Nephron (organoid): ENCODE measurements at regions not wholly inside any gene's neighbourhood (a gene's known extent, or its start where the extent isn't known, plus 50 kb on each side); places are given as distances from the start of the nearest gene placed in this dataset.

Source experiments
- H3K27ac Mint-ChIP-seq, 3 experiments: 2 replicates each; pipeline ENCODE4 v1.8.0; 2020; ENCODE audit warnings: mixed read lengths in 3 of 3, mild to moderate bottlenecking in 2 of 3, moderate library complexity in 1 of 3
- H3K27me3 Mint-ChIP-seq: 2 replicates; pipeline ENCODE4 v1.8.0; 2021; ENCODE audit warnings: low read depth, mild to moderate bottlenecking, moderate library complexity, mixed read lengths
- H3K36me3 Mint-ChIP-seq: 2 replicates; pipeline ENCODE4 v1.8.0; 2020; ENCODE audit warnings: low read depth, mixed read lengths
- H3K4me1 Mint-ChIP-seq: 2 replicates; pipeline ENCODE4 v1.8.0; 2020; ENCODE audit warnings: mixed read lengths
- H3K4me3 Mint-ChIP-seq, 3 experiments: 2 replicates each; pipeline ENCODE4 v1.8.0; 2020; ENCODE audit warnings: mild to moderate bottlenecking in 3 of 3, mixed read lengths in 3 of 3, moderate library complexity in 2 of 3
- H3K9me3 Mint-ChIP-seq: 2 replicates; pipeline ENCODE4 v1.8.0; 2020; ENCODE audit warnings: mixed read lengths
- CTCF ChIP-seq, 3 experiments: fragments of 200-600 bp; sonication (generic); IDR thresholded peaks; one replicate each; pipeline ENCODE4 v1.5.0; 2021; ENCODE audit warnings: antibody characterized with exemption in 3 of 3; ENCODE audit not compliant: unreplicated experiment in 3 of 3

- no peaks in the 10 kb centered on the region for H3K9me3 Mint-ChIP-seq
- peaks cover 62% of the 10 kb centered on the region for H3K4me1 Mint-ChIP-seq
- TF ChIP-seq CTCF (IDR thresholded peaks at IDR 0.05; ENCODE audit: unreplicated experiment in 3 of 3) = no peak
- H3K4me3 Mint-ChIP-seq = no peak overlapping the region
- H3K27me3 Mint-ChIP-seq = peaks cover 3% of the 10 kb centered on the region
- peak overlapping the region in 1 of 3 experiments; percentile 60 for H3K27ac Mint-ChIP-seq
- H3K36me3 Mint-ChIP-seq = no peaks in the 10 kb centered on the region
Observed at GRCh38 chr18:11256251-11256650, 106.9 kb upstream of the PIEZO2 start.

GRCh38 chr18:11251891-11252270 lies 102.5 kb upstream of the PIEZO2 start:
- no peaks in the 10 kb centered on the region for H3K9me3 Mint-ChIP-seq
- TF ChIP-seq CTCF (IDR thresholded peaks at IDR 0.05; ENCODE audit: unreplicated experiment in 3 of 3) = no peak
- H3K4me3 Mint-ChIP-seq = no peak overlapping the region
- no peaks in the 10 kb centered on the region for H3K36me3 Mint-ChIP-seq
- peaks cover 3% of the 10 kb centered on the region for H3K27me3 Mint-ChIP-seq
- H3K27ac Mint-ChIP-seq = peak overlapping the region in 2 of 3 experiments; percentile 25 to 88
- H3K4me1 Mint-ChIP-seq = peaks cover 50% of the 10 kb centered on the region

GRCh38 chr18:11251229-11251890 lies 102.0 kb upstream of the PIEZO2 start:
- Mint-ChIP-seq H3K36me3 (no peaks in the 10 kb centered on the region), H3K4me3 (no peak overlapping the region), H3K4me1 (peaks cover 45% of the 10 kb centered on the region)

GRCh38 chr18:11249391-11249790 lies 100.0 kb upstream of the PIEZO2 start:
- Mint-ChIP-seq H3K27ac (peak overlapping the region in 2 of 3 experiments; percentile 68 to 85), H3K27me3 (peaks cover 3% of the 10 kb centered on the region), H3K4me1 (peaks cover 38% of the 10 kb centered on the region), H3K4me3 (no peak overlapping the region), H3K36me3 (no peaks in the 10 kb centered on the region), H3K9me3 (no peaks in the 10 kb centered on the region)
- TF ChIP-seq CTCF (IDR thresholded peaks at IDR 0.05; ENCODE audit: unreplicated experiment in 3 of 3) = no peak

More at GRCh38 chr18:11251229-11251890, 102.0 kb upstream of the PIEZO2 start:
- Mint-ChIP-seq H3K27ac (peak overlapping the region in 2 of 3 experiments; percentile 25 to 88), H3K27me3 (peaks cover 3% of the 10 kb centered on the region), H3K9me3 (no peaks in the 10 kb centered on the region)
- TF ChIP-seq CTCF (IDR thresholded peaks at IDR 0.05; ENCODE audit: unreplicated experiment in 3 of 3) = no peak

GRCh38 chr18:11247381-11247970 lies 98.1 kb upstream of the PIEZO2 start:
- Mint-ChIP-seq H3K27me3 (peaks cover 3% of the 10 kb centered on the region), H3K36me3 (no peaks in the 10 kb centered on the region), H3K9me3 (no peaks in the 10 kb centered on the region), H3K4me3 (no peak overlapping the region), H3K4me1 (peaks cover 38% of the 10 kb centered on the region), H3K27ac (no peak overlapping the region)
- TF ChIP-seq CTCF (IDR thresholded peaks at IDR 0.05; ENCODE audit: unreplicated experiment in 3 of 3) = no peak
